ENCODE measurements at regions not wholly inside any gene's neighbourhood (a gene's known extent, or its start where the extent isn't known, plus 50 kb on each side); places are given as distances from the start of the nearest gene placed in this dataset.

DNA sequence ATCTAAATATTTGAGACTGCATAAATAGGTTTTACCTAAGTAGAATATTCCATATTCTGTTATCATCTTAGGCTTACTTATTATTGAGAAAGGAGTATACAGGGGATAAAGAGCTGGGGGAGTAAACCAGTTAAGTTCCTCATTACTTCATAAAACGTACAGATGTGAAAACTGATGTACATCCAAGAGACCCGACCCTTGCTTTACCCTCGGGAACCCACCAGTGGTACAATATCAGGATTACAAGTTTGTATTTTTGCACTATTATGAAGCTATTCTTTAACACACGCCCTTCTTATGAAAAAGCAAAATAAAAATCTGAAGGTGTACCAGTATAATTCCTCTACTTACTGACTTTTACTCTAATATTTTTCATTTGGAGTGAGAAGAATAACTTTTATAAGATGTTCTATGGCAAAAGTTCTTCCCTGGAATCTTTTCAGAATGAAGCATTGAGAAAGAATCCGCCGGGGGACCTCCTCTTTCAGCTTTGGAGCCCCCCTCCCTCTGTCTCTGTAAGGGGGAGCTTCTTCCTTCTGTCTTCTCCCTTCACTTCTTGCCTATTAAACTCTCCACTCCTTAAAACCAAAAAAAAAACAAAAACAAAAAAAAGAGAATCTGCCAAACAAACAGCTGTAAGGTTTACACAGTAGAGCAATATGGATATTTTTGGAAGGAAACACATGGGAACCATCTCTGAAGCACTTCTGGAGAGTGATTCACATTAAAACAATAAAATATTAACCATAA lies 550.0 kb downstream of the TNS3 start:
- TF ChIP-seq, protein P1, sequence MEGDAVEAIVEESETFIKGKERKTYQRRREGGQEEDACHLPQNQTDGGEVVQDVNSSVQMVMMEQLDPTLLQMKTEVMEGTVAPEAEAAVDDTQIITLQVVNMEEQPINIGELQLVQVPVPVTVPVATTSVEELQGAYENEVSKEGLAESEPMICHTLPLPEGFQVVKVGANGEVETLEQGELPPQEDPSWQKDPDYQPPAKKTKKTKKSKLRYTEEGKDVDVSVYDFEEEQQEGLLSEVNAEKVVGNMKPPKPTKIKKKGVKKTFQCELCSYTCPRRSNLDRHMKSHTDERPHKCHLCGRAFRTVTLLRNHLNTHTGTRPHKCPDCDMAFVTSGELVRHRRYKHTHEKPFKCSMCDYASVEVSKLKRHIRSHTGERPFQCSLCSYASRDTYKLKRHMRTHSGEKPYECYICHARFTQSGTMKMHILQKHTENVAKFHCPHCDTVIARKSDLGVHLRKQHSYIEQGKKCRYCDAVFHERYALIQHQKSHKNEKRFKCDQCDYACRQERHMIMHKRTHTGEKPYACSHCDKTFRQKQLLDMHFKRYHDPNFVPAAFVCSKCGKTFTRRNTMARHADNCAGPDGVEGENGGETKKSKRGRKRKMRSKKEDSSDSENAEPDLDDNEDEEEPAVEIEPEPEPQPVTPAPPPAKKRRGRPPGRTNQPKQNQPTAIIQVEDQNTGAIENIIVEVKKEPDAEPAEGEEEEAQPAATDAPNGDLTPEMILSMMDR (conservative IDR thresholded peaks at IDR 0.05; ENCODE audit: low read depth, low read length), result no peak
- DNase-seq (ENCODE audit: low read depth), result no peak
- no peak overlapping the region for H3K4me3 ChIP-seq (ENCODE audit: low read length)

GRCh38 chr7:47028284-47028683 lies 553.6 kb downstream of the TNS3 start:
- TF ChIP-seq, protein P1 (conservative IDR thresholded peaks at IDR 0.05; ENCODE audit: low read depth, low read length), result no peak

GRCh38 chr7:47027695-47028240 lies 554.1 kb downstream of the TNS3 start:
- no peak for DNase-seq (ENCODE audit: low read depth)
- no peak overlapping the region for H3K4me3 ChIP-seq (ENCODE audit: low read length)
- TF ChIP-seq, protein P1 (conservative IDR thresholded peaks at IDR 0.05; ENCODE audit: low read depth, low read length), result no peak

More at GRCh38 chr7:47028284-47028683, 553.6 kb downstream of the TNS3 start:
- no peak overlapping the region for H3K4me3 ChIP-seq (ENCODE audit: low read length)
- DNase-seq (ENCODE audit: low read depth), result no peak

GRCh38 chr7:47026780-47027361 lies 555.0 kb downstream of the TNS3 start:
- no peak overlapping the region for H3K4me3 ChIP-seq (ENCODE audit: low read length)
- DNase-seq (ENCODE audit: low read depth), result no peak
- TF ChIP-seq, protein P1 (conservative IDR thresholded peaks at IDR 0.05; ENCODE audit: low read depth, low read length), result no peak

DNA sequence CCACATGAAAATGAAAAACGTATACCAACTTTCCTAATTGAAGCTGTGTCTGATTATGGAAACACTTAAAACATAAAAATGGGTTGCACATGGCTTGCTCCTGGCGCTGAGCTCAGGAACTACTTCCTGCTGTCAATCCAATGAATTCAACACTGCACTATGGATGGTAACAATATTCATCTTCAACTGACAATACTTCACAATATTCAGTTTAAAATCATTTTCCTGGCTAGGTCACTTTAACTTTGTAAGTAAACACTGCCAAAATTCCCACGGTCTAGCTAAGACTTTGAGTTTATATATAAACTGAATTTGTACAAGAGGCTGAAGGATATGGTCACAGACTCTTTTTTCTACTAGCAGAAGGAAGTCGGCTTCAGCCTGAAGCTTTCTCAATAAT lies 556.9 kb downstream of the TNS3 start:
- TF ChIP-seq, protein P1 (conservative IDR thresholded peaks at IDR 0.05; ENCODE audit: low read depth, low read length), result no peak
- DNase-seq (ENCODE audit: low read depth), result no peak
- no peak overlapping the region for H3K4me3 ChIP-seq (ENCODE audit: low read length)

- DNase-seq (ENCODE audit: low read depth), result no peak
- H3K4me3 ChIP-seq (ENCODE audit: low read length), result no peak overlapping the region
- TF ChIP-seq, protein P1 (conservative IDR thresholded peaks at IDR 0.05; ENCODE audit: low read depth, low read length), result no peak
Observed at GRCh38 chr7:47008461-47008860, 573.5 kb downstream of the TNS3 start.

- DNase-seq (ENCODE audit: low read depth), result no peak
- TF ChIP-seq, protein P1 (conservative IDR thresholded peaks at IDR 0.05; ENCODE audit: low read depth, low read length), result no peak
- H3K4me3 ChIP-seq (ENCODE audit: low read length), result no peak overlapping the region
Observed at GRCh38 chr7:47007471-47007870, 574.4 kb downstream of the TNS3 start.

All from retinal pigment epithelial cell (primary cell).